ENCODE measurements at regions not wholly inside any gene's neighbourhood (a gene's known extent, or its start where the extent isn't known, plus 50 kb on each side); places are given as distances from the start of the nearest gene placed in this dataset.

GRCh38 chr3:115428841-115429240 lies 194.5 kb upstream of the GAP43 start:
- TF ChIP-seq CTCF (IDR thresholded peaks at IDR 0.05), result no peak
- no peak for TF ChIP-seq POLR2A (IDR thresholded peaks at IDR 0.05)
